ENCODE measurements at regions not wholly inside any gene's neighbourhood (a gene's known extent, or its start where the extent isn't known, plus 50 kb on each side); places are given as distances from the start of the nearest gene placed in this dataset.

- no peak for DNase-seq
- no peak overlapping the region for H3K27ac Mint-ChIP-seq
- H3K27me3 Mint-ChIP-seq (ENCODE audit: low read depth in 2 of 2), result peaks cover 10 to 21% of the 10 kb centered on the region in 2 donors
- H3K36me3 Mint-ChIP-seq, result no peaks in the 10 kb centered on the region
- H3K4me3 ChIP-seq (ENCODE audit: low read length), result no peak overlapping the region
- H3K27ac ChIP-seq (ENCODE audit: low read length), result no peak overlapping the region
- H3K9me3 Mint-ChIP-seq, result no peaks in the 10 kb centered on the region
- WGBS (ENCODE audit: insufficient coverage), result 43% methylated on average over 10 of the region's 10 CpGs
- H3K4me3 Mint-ChIP-seq, result no peak overlapping the region
- no peak for ATAC-seq
- no peaks in the 10 kb centered on the region for H3K9me3 ChIP-seq (ENCODE audit: control insufficient read depth, insufficient read depth, low read length)
- TF ChIP-seq CTCF (IDR thresholded peaks at IDR 0.05), result no peak
- no peaks in the 10 kb centered on the region for H3K27me3 ChIP-seq (ENCODE audit: control insufficient read depth, insufficient read depth, low read length)
- H3K4me1 Mint-ChIP-seq, result no peaks in the 10 kb centered on the region
- intact Hi-C loops (cut with micrococcal nuclease), result no loop called here
- H3K4me1 ChIP-seq (ENCODE audit: control insufficient read depth, insufficient read depth, low read length), result no peaks in the 10 kb centered on the region
- H3K36me3 ChIP-seq (ENCODE audit: control insufficient read depth, insufficient read depth, low read length), result no peaks in the 10 kb centered on the region
These were observed 317.5 kb upstream of the IGF1R start for GRCh38 chr15:98330692-98331435.

- Histone ChIP-seq H3K27ac (ENCODE audit: low read length) (no peak overlapping the region), H3K27me3 (ENCODE audit: control insufficient read depth, insufficient read depth, low read length) (no peaks in the 10 kb centered on the region), H3K36me3 (ENCODE audit: control insufficient read depth, insufficient read depth, low read length) (no peaks in the 10 kb centered on the region), H3K4me1 (ENCODE audit: control insufficient read depth, insufficient read depth, low read length) (no peaks in the 10 kb centered on the region), H3K9me3 (ENCODE audit: control insufficient read depth, insufficient read depth, low read length) (no peaks in the 10 kb centered on the region), H3K4me3 (ENCODE audit: low read length) (no peak overlapping the region)
- DNase-seq, result no peak
- Mint-ChIP-seq H3K36me3 (no peaks in the 10 kb centered on the region), H3K9me3 (no peaks in the 10 kb centered on the region), H3K4me1 (no peaks in the 10 kb centered on the region), H3K27me3 (ENCODE audit: low read depth in 2 of 2) (peaks cover 11 to 14% of the 10 kb centered on the region in 2 donors), H3K27ac (no peak overlapping the region), H3K4me3 (no peak overlapping the region)
- WGBS (ENCODE audit: insufficient coverage), result 93% methylated on average over 2 of the region's 4 CpGs
- ATAC-seq, result no peak
- TF ChIP-seq CTCF (IDR thresholded peaks at IDR 0.05), result no peak
- intact Hi-C loops (cut with micrococcal nuclease), result no loop called here
These were observed 316.7 kb upstream of the IGF1R start for GRCh38 chr15:98331676-98332075.

- H3K4me1 Mint-ChIP-seq, result no peaks in the 10 kb centered on the region
- H3K9me3 Mint-ChIP-seq, result no peaks in the 10 kb centered on the region
- no peak for TF ChIP-seq CTCF (IDR thresholded peaks at IDR 0.05)
- Histone ChIP-seq H3K36me3 (ENCODE audit: control insufficient read depth, insufficient read depth, low read length) (no peaks in the 10 kb centered on the region), H3K27ac (ENCODE audit: low read length) (no peak overlapping the region), H3K9me3 (ENCODE audit: control insufficient read depth, insufficient read depth, low read length) (no peaks in the 10 kb centered on the region), H3K4me3 (ENCODE audit: low read length) (no peak overlapping the region), H3K4me1 (ENCODE audit: control insufficient read depth, insufficient read depth, low read length) (no peaks in the 10 kb centered on the region), H3K27me3 (ENCODE audit: control insufficient read depth, insufficient read depth, low read length) (no peaks in the 10 kb centered on the region)
- ATAC-seq, result no peak
- H3K4me3 Mint-ChIP-seq, result no peak overlapping the region
- 85% methylated on average over 7 of the region's 7 CpGs for WGBS (ENCODE audit: insufficient coverage)
- no peak for DNase-seq
- intact Hi-C loops (cut with micrococcal nuclease), result no loop called here
- no peak overlapping the region for H3K27ac Mint-ChIP-seq
- H3K36me3 Mint-ChIP-seq, result no peaks in the 10 kb centered on the region
- peaks cover 10 to 11% of the 10 kb centered on the region in 2 donors for H3K27me3 Mint-ChIP-seq (ENCODE audit: low read depth in 2 of 2)
These were observed 315.1 kb upstream of the IGF1R start for GRCh38 chr15:98333251-98333650.

- no peak for DNase-seq
These were observed 305.4 kb upstream of the IGF1R start for GRCh38 chr15:98342911-98343310.

More at GRCh38 chr15:98342911-98343310, 305.4 kb upstream of the IGF1R start:
- no peaks in the 10 kb centered on the region for H3K9me3 ChIP-seq (ENCODE audit: control insufficient read depth, insufficient read depth, low read length)
- H3K4me1 ChIP-seq (ENCODE audit: control insufficient read depth, insufficient read depth, low read length), result no peaks in the 10 kb centered on the region
- Mint-ChIP-seq H3K4me3 (no peak overlapping the region), H3K4me1 (no peaks in the 10 kb centered on the region), H3K27ac (no peak overlapping the region), H3K9me3 (no peaks in the 10 kb centered on the region), H3K36me3 (no peaks in the 10 kb centered on the region), H3K27me3 (ENCODE audit: low read depth in 2 of 2) (peaks cover 3 to 10% of the 10 kb centered on the region in 2 donors)
- no peaks in the 10 kb centered on the region for H3K36me3 ChIP-seq (ENCODE audit: control insufficient read depth, insufficient read depth, low read length)
- no peak for TF ChIP-seq CTCF (IDR thresholded peaks at IDR 0.05)
- no peak overlapping the region for H3K4me3 ChIP-seq (ENCODE audit: low read length)
- intact Hi-C loops (cut with micrococcal nuclease), result no loop called here
- 100% methylated on average over 2 of the region's 3 CpGs for WGBS (ENCODE audit: insufficient coverage)
- no peak for ATAC-seq
- no peak overlapping the region for H3K27ac ChIP-seq (ENCODE audit: low read length)
- H3K27me3 ChIP-seq (ENCODE audit: control insufficient read depth, insufficient read depth, low read length), result no peaks in the 10 kb centered on the region

Measured in natural killer cell (primary cell).